ENCODE measurements at regions not wholly inside any gene's neighbourhood (a gene's known extent, or its start where the extent isn't known, plus 50 kb on each side); places are given as distances from the start of the nearest gene placed in this dataset.
"Not testable (repeated sequence)": the region's sequence is repeated elsewhere in the genome, so short reads cannot be mapped to it uniquely, and the experiment has no call there.

DNA sequence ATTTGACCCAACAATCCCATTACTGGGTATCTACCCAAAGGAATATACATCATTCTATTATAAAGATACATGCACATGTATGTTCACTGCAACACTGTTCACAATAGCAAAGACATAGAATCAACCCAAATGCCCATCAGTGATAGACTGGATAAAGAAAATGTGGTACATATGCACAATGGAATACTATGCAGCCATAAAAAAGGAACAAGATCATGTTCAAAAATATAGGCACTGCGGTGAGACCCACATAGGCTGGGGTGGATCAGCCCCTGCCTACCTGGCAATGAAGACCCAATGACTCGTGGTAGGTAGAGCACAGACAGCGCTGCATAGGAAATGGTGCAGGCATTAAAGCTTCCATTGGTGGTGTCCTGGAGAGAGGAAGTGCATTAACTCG lies 88.6 kb upstream of the NFIL3 start:
- DNase-seq, result not testable (repeated sequence)

- DNase-seq, result no peak
Measured at GRCh38 chr9:91503673-91504081, 80.0 kb upstream of the NFIL3 start.

GRCh38 chr9:91502913-91503672 lies 79.5 kb upstream of the NFIL3 start:
- no peak for DNase-seq

GRCh38 chr9:91502475-91502874 lies 78.8 kb upstream of the NFIL3 start:
- no peak for DNase-seq

DNA sequence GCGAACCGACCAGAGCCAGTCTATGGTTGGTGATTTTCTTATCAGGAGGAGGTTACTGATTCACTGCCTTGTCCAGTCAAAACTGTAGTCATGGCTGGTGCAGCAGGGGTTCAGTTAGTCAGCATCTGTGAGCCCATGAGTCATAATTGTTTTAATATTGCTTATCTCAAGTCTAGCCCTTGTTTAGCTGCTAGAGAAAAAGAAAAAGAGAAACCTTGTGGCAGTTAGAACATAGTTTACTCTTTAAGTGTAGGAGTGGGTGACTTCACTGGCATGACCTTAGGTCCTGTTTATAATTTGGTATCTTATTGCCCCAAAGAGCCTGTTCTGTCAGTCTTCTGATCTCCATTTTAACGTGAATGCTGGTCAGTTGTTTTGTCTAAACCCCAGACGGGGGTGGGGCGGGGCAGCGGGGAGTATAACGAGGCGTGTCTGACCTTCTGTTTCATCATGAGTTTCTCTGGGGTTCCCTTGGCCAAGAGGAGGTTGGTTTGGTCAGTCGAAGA lies 76.9 kb upstream of the NFIL3 start:
- DNase-seq, result no peak

DNA sequence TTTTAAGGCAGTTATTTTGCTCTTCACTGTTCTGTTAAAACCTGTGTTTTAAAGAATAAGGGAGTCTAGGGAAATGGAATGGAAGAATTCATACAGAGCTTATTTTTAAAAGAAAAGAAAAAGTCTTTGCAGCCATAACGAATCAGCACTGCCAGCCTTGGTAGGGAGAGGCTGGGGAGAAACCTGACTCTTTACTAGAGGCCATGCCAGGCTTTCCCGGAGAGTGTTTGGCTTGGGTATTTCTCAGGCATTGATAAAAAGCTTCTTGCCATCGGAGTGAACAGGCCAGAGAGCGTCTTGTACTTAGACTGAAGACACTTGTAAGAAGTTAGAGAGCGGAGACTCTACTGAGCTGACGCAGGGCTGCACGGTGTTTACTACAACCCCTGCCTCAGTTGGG lies 72.7 kb upstream of the NFIL3 start:
- no peak for DNase-seq

DNA sequence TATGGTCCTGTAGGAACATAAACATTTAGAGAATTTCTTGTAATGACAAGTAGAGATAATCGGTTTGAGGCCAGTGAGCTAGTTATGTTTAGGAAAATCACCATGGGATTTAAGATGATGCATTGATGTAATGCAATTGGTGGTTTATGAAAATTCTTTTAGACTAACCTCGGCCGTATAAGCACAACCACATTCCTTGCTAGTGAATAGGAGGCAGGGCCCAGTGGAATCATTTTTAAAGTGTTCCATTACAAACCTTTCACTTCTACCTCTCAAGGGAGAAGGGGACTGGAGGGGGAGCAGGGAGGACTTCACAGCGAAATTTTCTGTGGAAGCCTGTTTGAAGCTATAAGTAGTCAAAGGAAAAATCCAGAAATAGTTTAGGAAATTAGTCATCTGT lies 71.8 kb upstream of the NFIL3 start:
- DNase-seq, result no peak

DNA sequence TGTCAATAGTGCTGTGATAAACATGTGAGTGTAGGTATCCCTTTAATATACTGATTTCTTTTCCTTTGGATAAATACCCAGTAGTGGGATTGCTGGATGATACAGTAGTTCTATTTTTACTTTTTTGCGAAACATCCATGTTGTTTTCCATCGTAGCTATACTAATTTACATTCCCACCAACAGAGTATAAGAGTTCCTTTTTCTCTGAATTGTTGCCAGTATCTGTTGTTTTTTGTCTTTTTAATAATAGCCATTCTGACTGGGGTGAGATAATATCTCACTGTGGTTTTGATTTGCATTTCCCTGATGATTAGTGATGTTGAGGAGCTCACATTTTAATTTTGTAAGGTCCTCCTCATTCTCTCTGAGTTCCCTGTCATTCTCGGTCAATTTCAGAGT lies 71.1 kb upstream of the NFIL3 start:
- DNase-seq, result no peak

DNA sequence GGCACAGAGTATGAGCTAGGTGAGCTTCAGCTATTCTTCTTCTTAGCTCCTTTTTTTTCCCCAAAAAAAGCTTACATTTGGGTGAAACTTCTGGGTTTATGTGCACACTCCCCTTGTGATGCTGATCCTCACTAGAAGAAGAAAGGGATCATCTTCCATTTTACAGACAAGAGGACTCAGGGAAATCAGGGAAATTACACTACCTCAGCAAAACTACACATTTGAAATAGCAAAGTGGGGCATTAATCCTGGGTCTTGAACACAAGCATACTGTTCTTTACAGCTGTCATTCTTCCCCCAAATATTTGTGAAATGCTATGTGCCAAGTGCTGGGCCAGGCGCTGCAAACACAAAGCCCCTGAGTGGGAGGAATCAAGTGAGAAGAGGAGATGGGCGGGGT lies 68.6 kb upstream of the NFIL3 start:
- DNase-seq, result no peak

GRCh38 chr9:91491624-91492023 lies 68.0 kb upstream of the NFIL3 start:
- DNase-seq, result no peak

DNA sequence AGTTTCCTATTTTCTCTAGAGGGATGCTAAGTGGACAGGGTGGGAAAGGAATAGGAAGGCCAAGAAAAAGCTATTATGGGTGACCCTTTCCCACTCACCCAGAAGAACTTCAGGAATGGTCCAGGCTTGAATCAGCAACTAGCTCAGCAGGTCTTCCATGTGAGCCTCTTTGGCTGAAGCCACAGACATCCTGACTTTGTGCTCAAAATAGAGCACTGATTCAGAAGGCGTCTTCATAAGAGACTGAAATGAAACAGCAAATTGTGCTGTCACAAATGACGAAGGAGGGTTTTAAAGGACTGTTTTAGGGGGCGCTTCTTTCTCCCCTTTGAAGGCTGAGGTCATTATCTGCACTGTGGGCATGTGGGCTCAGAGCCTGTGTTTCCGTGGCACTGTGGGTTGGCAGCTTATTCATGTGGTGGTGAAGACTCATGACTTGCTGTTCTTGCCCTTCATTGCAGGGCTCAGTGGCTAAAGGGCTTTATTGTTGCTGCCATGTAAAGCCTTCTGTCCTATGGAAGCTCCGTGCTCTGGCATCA lies 65.8 kb upstream of the NFIL3 start:
- no peak for DNase-seq

DNA sequence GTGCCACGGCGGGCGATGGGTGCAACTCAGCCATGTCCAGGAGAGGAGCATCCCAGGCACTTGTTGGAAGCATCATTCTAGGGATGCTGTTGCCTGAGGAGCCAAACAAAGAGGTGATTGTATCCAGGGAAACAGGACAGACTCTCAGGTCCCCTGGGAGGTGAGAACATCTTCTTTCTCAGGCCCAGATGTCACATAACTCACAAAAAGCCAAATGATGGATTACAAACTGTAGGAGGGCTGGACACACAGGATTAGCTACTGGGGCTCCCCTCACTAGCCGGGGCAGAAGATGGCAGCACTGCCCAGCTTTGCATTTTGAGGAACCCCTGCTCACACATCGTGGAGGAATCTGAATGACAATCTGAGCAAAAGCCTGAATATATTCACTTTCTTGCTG lies 64.7 kb upstream of the NFIL3 start:
- no peak for DNase-seq

DNA sequence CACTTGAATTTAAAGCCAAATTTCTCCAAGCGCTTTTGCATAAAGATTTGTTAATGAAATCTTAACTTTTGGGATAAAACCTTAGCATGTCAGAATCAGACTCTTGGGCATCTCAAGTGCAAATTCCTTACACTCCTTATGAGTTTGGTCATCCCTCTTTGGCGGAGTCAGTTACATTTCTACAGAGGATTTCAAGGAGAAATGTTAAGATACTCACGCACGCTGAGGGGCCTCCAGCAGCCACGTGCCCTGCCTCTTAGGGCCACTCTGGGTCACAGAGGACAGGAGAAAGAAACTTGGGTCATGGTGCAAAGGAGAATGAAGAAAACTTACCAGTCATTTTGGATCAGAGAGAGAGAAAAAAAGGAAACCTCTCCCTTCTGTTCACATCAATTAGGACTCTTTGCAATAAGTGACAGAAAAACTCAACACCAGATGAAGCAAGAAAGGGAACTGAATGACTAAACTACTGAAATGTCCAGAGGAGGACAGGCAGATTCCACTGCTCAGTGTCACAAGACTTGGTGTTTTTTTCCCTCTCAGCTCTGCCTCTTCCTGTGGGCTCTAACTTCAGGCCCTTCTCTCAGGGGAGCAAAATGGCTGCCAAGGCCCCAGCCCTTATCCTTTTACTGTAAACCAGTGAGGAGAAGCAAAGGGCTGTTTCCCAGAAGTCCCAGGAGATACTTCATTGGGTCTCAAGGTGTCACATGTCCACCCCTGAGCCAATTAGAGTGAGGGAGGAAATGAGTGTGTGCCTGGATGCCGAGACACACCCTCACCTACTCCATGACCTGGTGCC lies 63.3 kb upstream of the NFIL3 start:
- peak; percentile 32 for DNase-seq

GRCh38 chr9:91485006-91485405 lies 61.4 kb upstream of the NFIL3 start:
- DNase-seq, result no peak

- no peak for DNase-seq
Measured at GRCh38 chr9:91483835-91484234, 60.2 kb upstream of the NFIL3 start.

GRCh38 chr9:91483189-91483691 lies 59.6 kb upstream of the NFIL3 start:
- DNase-seq, result no peak

GRCh38 chr9:91481972-91482371 lies 58.3 kb upstream of the NFIL3 start:
- no peak for DNase-seq

DNA sequence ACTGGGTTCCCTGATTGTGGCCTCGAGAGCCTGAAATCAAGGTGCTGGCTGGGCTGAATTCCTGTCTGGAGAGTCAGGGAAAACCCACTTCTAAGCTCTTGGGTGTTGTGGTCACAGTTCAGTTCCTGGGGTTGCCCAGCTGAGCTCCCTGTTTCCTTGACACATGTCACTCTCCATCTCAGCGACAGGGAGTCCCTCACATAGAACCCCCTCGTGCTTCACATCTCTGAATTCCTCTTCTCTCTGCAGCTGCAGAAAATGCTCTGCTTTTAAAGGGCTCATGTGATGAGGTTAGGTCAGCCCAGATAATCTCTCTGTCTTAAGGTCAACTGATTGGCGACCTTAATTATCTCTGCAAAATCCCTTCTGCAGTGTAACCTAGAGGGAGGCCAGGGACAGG lies 53.5 kb upstream of the NFIL3 start:
- no peak for DNase-seq

DNA sequence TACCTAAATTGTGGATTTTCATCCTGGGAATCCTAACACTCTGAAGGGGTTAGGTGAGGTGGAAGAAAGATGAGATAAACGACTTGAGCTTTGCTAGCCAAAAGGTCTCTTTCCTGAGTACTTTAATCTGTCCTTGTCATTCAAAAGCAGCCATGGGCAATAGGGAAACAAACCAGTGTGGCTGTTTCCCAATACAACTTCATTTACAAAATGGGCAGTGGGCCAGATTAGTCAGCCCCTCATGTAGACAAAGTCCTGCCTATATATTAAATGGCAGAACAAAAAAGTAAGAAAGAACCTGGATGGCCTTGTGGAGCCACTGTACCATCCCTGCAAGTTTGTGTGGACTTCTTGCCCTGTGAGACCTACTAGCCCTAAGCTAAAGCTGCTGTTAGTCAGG lies 51.0 kb upstream of the NFIL3 start:
- no peak for DNase-seq
